Aorta (tissue), 5 donors: ENCODE measurements at regions not wholly inside any gene's neighbourhood (a gene's known extent, or its start where the extent isn't known, plus 50 kb on each side); places are given as distances from the start of the nearest gene placed in this dataset.

Source experiments
- ATAC-seq: fragments of 200-7000 bp; cut with Tn5 transposase; one replicate; pipeline ENCODE4 v1.9.1; 2022; ENCODE audit warnings: moderate library complexity; ENCODE audit not compliant: low FRiP score
- DNase-seq, 2 donors: peaks; one replicate each; pipeline ENCODE4 v3.0.0-alpha.2; 2020
- H3K27ac ChIP-seq, 2 donors: one replicate each; pipeline ENCODE4 v1.5.1; 2013; ENCODE audit warnings: low read length in 2 of 2, mild to moderate bottlenecking in 2 of 2, moderate library complexity in 2 of 2, control low read depth in 1 of 2, inconsistent platforms in 1 of 2, low read depth in 1 of 2
- H3K27me3 ChIP-seq, 2 donors: one replicate each; pipeline ENCODE4 v1.6.1; 2013; ENCODE audit warnings: control low read depth in 1 of 2, low read length in 1 of 2, mild to moderate bottlenecking in 1 of 2, moderate library complexity in 1 of 2; ENCODE audit not compliant: insufficient read depth in 2 of 2, control insufficient read depth in 1 of 2
- H3K36me3 ChIP-seq, 2 donors: one replicate each; pipeline ENCODE4 v1.6.1; 2013; ENCODE audit warnings: control low read depth in 1 of 2, low read length in 1 of 2, mild to moderate bottlenecking in 1 of 2; ENCODE audit not compliant: insufficient read depth in 2 of 2, control insufficient read depth in 1 of 2
- H3K4me1 ChIP-seq, 2 donors: one replicate each; pipeline ENCODE4 v1.6.1; 2013; ENCODE audit warnings: low read length in 2 of 2, control low read depth in 1 of 2, mild to moderate bottlenecking in 1 of 2, moderate library complexity in 1 of 2; ENCODE audit not compliant: insufficient read depth in 2 of 2, control insufficient read depth in 1 of 2
- H3K4me3 ChIP-seq, 2 donors: one replicate each; pipeline ENCODE4 v1.5.1; 2013; ENCODE audit warnings: low read length in 2 of 2, control low read depth in 1 of 2, mild to moderate bottlenecking in 1 of 2
- H3K9me3 ChIP-seq: one replicate; pipeline ENCODE4 v1.6.1; 2013; ENCODE audit warnings: mild to moderate bottlenecking, low read length; ENCODE audit not compliant: control insufficient read depth
- WGBS, 2 donors: extraction: QIAGEN DNeasy Blood & Tissue Kit; methylation state at CpG; one replicate each; pipeline ENCODE4 v1.1.7; 2013; 5-methylcytosine and 5-hydroxymethylcytosine counted together
- intact Hi-C, 2 donors: fragments of 100-400 bp; cut with DNase I; formaldehyde crosslinking; loops; one replicate each; pipeline versions ENCODE4 v1.14.2 to v1.15.0; 2022
- donor health status: healthy with polysubstance abuse.
- donor health status: Bipolar disorder and iron deficiency.
- donor health status: DM: no; HTN: no; CAD: no.
- donor health status: DM: no; HTN: no; CAD: no.
- donor health status: DM: yes; HTN: yes; CAD: no.

DNA sequence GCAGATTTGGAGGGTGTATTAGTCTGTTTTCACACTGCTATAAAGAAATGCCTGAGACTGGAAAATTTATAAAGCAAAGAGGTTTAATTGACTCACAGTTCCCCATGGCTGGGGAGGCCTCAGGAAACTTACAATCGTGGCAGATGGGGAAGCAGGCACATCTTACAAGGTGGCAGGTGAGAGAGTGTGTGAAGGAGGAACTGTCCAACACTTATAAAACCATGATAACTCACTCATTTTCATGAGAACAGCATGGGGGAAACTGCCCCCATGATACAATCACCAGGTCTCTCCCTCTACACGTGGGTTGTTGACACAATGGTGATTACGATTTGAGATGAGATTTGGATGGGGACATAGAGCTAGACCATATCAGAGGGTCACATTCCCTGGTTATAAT is 195.6 kb downstream of the RGS9 start:
- DNase-seq (no peak), ATAC-seq (no peak)
- no peaks in the 10 kb centered on the region for H3K27me3 ChIP-seq
- WGBS, 2 donors = 71 to 75% methylated on average over 3 of the region's 3 CpGs
- H3K36me3 ChIP-seq = no peaks in the 10 kb centered on the region
- no peak overlapping the region for H3K4me3 ChIP-seq
- H3K27ac ChIP-seq = no peak overlapping the region
- no peaks in the 10 kb centered on the region for H3K9me3 ChIP-seq
- intact Hi-C loops = no loop called here
- H3K4me1 ChIP-seq = no peaks in the 10 kb centered on the region

- no peak overlapping the region for H3K27ac ChIP-seq
- no peaks in the 10 kb centered on the region for H3K27me3 ChIP-seq
- 64 to 66% methylated on average over 1 of the region's 1 CpG for WGBS, 2 donors
- no peaks in the 10 kb centered on the region for H3K9me3 ChIP-seq
- intact Hi-C loops = no loop called here
- no peak overlapping the region for H3K4me3 ChIP-seq
- no peak for ATAC-seq
- H3K36me3 ChIP-seq = no peaks in the 10 kb centered on the region
- DNase-seq = no peak
- H3K4me1 ChIP-seq = no peaks in the 10 kb centered on the region
Observed at GRCh38 chr17:65332375-65332774, 195.2 kb downstream of the RGS9 start.

GRCh38 chr17:65328567-65328966 is 191.4 kb downstream of the RGS9 start:
- Histone ChIP-seq H3K27ac (no peak overlapping the region), H3K4me1 (no peaks in the 10 kb centered on the region), H3K36me3 (no peaks in the 10 kb centered on the region), H3K9me3 (no peaks in the 10 kb centered on the region), H3K27me3 (no peaks in the 10 kb centered on the region), H3K4me3 (no peak overlapping the region)
- DNase-seq (no peak), ATAC-seq (no peak)
- intact Hi-C loops = no loop called here

GRCh38 chr17:65324611-65325342 is 187.6 kb downstream of the RGS9 start:
- no peak overlapping the region for H3K4me3 ChIP-seq
- intact Hi-C loops = no loop called here
- H3K9me3 ChIP-seq = no peaks in the 10 kb centered on the region
- 41 to 53% methylated on average over 5 of the region's 5 CpGs for WGBS, 2 donors
- DNase-seq (no peak), ATAC-seq (peak; percentile 60)
- no peak overlapping the region for H3K27ac ChIP-seq
- H3K4me1 ChIP-seq = no peaks in the 10 kb centered on the region
- no peaks in the 10 kb centered on the region for H3K36me3 ChIP-seq
- H3K27me3 ChIP-seq = no peaks in the 10 kb centered on the region

- DNase-seq = no peak
- Histone ChIP-seq H3K9me3 (no peaks in the 10 kb centered on the region), H3K4me3 (no peak overlapping the region), H3K4me1 (no peaks in the 10 kb centered on the region), H3K36me3 (no peaks in the 10 kb centered on the region), H3K27ac (no peak overlapping the region), H3K27me3 (no peaks in the 10 kb centered on the region)
- intact Hi-C loops = no loop called here
- WGBS, 2 donors = 87 to 95% methylated on average over 2 of the region's 2 CpGs
- ATAC-seq = no peak
Observed at GRCh38 chr17:65323049-65323448, 185.9 kb downstream of the RGS9 start.

DNA sequence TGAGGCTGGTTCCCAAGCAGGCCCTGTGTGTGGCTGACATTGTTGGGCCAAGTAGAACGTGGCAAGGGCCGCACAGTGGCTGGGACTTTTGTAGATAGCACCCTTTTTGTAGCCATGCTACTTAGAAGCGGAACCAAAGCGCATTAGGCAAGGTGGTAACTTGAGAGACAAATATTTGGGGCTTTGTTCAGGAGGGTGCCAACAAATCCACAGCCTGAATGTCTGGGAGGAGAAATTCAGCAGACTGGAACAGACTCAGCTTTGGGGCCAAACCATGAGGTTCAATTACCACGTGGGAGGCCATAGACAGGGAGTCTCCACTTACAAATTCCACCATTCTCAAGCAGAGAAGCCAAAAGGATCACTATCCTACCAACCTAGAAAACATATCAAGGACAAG is 183.7 kb downstream of the RGS9 start:
- H3K27me3 ChIP-seq = no peaks in the 10 kb centered on the region
- no peak overlapping the region for H3K27ac ChIP-seq
- H3K36me3 ChIP-seq = no peaks in the 10 kb centered on the region
- no peaks in the 10 kb centered on the region for H3K4me1 ChIP-seq
- no peak overlapping the region for H3K4me3 ChIP-seq
- no peaks in the 10 kb centered on the region for H3K9me3 ChIP-seq
- 89% methylated on average over 5 of the region's 5 CpGs for WGBS, 2 donors
- intact Hi-C loops = no loop called here
- ATAC-seq (no peak), DNase-seq (no peak)

GRCh38 chr17:65314212-65314611 is 177.0 kb downstream of the RGS9 start:
- H3K27me3 ChIP-seq = no peaks in the 10 kb centered on the region
- WGBS, 2 donors = 74 to 77% methylated on average over 6 of the region's 6 CpGs
- intact Hi-C loops = no loop called here
- no peaks in the 10 kb centered on the region for H3K36me3 ChIP-seq
- DNase-seq (no peak), ATAC-seq (no peak)
- H3K4me3 ChIP-seq = no peak overlapping the region
- H3K9me3 ChIP-seq = peaks cover 2% of the 10 kb centered on the region
- no peak overlapping the region for H3K27ac ChIP-seq
- no peaks in the 10 kb centered on the region for H3K4me1 ChIP-seq

GRCh38 chr17:65312718-65313377 is 175.7 kb downstream of the RGS9 start:
- Histone ChIP-seq H3K27me3 (no peaks in the 10 kb centered on the region), H3K4me3 (no peak overlapping the region), H3K36me3 (no peaks in the 10 kb centered on the region), H3K4me1 (no peaks in the 10 kb centered on the region), H3K27ac (no peak overlapping the region), H3K9me3 (peaks cover 2% of the 10 kb centered on the region)
- ATAC-seq (no peak), DNase-seq (no peak)
- WGBS, 2 donors = 40 to 45% methylated on average over 6 of the region's 6 CpGs
- intact Hi-C loops = no loop called here

- peaks cover 2% of the 10 kb centered on the region for H3K9me3 ChIP-seq
- ATAC-seq = no peak
- no peak overlapping the region for H3K4me3 ChIP-seq
- intact Hi-C loops = no loop called here
- DNase-seq = no peak
- no peaks in the 10 kb centered on the region for H3K27me3 ChIP-seq
- H3K36me3 ChIP-seq = no peaks in the 10 kb centered on the region
- H3K27ac ChIP-seq = no peak overlapping the region
- H3K4me1 ChIP-seq = no peaks in the 10 kb centered on the region
- WGBS, 2 donors = 95% methylated on average over 5 of the region's 5 CpGs
Observed at GRCh38 chr17:65311261-65311660, 174.1 kb downstream of the RGS9 start.
